ENCODE measurements at regions not wholly inside any gene's neighbourhood (a gene's known extent, or its start where the extent isn't known, plus 50 kb on each side); places are given as distances from the start of the nearest gene placed in this dataset.

GRCh38 chr6:37580176-37580955, 80.7 kb upstream of the CCDC167 start:
- ATAC-seq (ENCODE audit: low FRiP score) (no peak), DNase-seq (ENCODE audit: low spot score) (no peak)
- no peak for TF ChIP-seq CTCF (IDR thresholded peaks at IDR 0.05)

- DNase-seq (ENCODE audit: low spot score) (no peak), ATAC-seq (ENCODE audit: low FRiP score) (no peak)
- TF ChIP-seq CTCF (IDR thresholded peaks at IDR 0.05) = no peak
These were observed 79.9 kb upstream of the CCDC167 start for GRCh38 chr6:37579444-37580067.

GRCh38 chr6:37578104-37578503, 78.4 kb upstream of the CCDC167 start:
- ATAC-seq (ENCODE audit: low FRiP score) (no peak), DNase-seq (ENCODE audit: low spot score) (no peak)
- no peak for TF ChIP-seq CTCF (IDR thresholded peaks at IDR 0.05)

GRCh38 chr6:37576336-37576737, 76.6 kb upstream of the CCDC167 start:
- DNase-seq (ENCODE audit: low spot score) (no peak), ATAC-seq (ENCODE audit: low FRiP score) (no peak)
- TF ChIP-seq CTCF (IDR thresholded peaks at IDR 0.05) = no peak

GRCh38 chr6:37575221-37575620, 75.5 kb upstream of the CCDC167 start:
- DNase-seq (ENCODE audit: low spot score) (no peak), ATAC-seq (ENCODE audit: low FRiP score) (no peak)
- TF ChIP-seq CTCF (IDR thresholded peaks at IDR 0.05) = no peak

GRCh38 chr6:37572334-37572733, 72.6 kb upstream of the CCDC167 start:
- ATAC-seq (ENCODE audit: low FRiP score) = no peak
- DNase-seq (ENCODE audit: low spot score) = no peak
- TF ChIP-seq CTCF (IDR thresholded peaks at IDR 0.05) = no peak
